ENCODE measurements at regions not wholly inside any gene's neighbourhood (a gene's known extent, or its start where the extent isn't known, plus 50 kb on each side); places are given as distances from the start of the nearest gene placed in this dataset.

DNA sequence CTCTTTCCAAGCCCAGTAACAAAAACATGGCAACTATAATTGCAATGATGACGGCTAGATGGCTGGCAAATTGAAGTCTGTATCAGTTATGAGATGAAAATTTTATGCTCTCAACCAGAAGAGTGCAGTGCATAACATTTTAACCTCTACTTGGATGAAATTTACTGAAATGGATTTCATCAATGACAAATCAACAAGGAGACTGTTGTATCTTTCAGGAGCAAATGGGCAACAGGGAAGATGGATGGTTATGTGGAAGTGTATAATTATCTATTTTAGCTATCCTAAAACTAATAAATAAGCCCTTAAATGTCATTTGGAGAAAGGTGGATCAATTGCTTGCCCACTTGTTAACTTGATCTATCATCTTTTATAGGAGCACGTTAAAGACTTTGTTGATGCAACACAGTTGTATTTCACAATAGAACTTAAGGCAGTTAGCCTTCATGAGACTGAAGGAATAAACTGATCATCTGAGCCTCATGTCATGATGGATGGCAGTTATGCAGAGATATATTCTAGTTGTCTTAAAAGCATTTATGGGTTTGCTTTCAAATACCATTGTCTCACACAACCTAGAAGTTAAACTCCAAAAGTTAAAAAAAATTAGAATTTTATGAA, 315.1 kb upstream of the TBC1D5 start:
- TF ChIP-seq, protein P1, sequence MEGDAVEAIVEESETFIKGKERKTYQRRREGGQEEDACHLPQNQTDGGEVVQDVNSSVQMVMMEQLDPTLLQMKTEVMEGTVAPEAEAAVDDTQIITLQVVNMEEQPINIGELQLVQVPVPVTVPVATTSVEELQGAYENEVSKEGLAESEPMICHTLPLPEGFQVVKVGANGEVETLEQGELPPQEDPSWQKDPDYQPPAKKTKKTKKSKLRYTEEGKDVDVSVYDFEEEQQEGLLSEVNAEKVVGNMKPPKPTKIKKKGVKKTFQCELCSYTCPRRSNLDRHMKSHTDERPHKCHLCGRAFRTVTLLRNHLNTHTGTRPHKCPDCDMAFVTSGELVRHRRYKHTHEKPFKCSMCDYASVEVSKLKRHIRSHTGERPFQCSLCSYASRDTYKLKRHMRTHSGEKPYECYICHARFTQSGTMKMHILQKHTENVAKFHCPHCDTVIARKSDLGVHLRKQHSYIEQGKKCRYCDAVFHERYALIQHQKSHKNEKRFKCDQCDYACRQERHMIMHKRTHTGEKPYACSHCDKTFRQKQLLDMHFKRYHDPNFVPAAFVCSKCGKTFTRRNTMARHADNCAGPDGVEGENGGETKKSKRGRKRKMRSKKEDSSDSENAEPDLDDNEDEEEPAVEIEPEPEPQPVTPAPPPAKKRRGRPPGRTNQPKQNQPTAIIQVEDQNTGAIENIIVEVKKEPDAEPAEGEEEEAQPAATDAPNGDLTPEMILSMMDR (IDR thresholded peaks at IDR 0.05) = no peak
- TF ChIP-seq POLR2AphosphoS5 (IDR thresholded peaks at IDR 0.05) (no peak), POLR2A (IDR thresholded peaks at IDR 0.05) (no peak), EP300 (IDR thresholded peaks at IDR 0.05) (no peak)
